Omental fat pad (tissue), 3 donors: ENCODE measurements at regions not wholly inside any gene's neighbourhood (a gene's known extent, or its start where the extent isn't known, plus 50 kb on each side); places are given as distances from the start of the nearest gene placed in this dataset.

Source experiments
- ATAC-seq: fragments of 150-250 bp; one replicate; pipeline ENCODE4 v1.9.1; 2016; ENCODE audit warnings: mild to moderate bottlenecking, moderate library complexity; ENCODE audit not compliant: low FRiP score
- DNase-seq: peaks from one replicate; pipeline ENCODE4 v3.0.0-alpha.2; 2019; ENCODE audit warnings: low spot score
- CTCF ChIP-seq, 3 donors: fragments of 450-650 bp; IDR thresholded peaks; one replicate each; pipeline ENCODE4 v1.5.1; 2016 to 2017; ENCODE audit warnings: antibody characterized with exemption in 3 of 3, mild to moderate bottlenecking in 3 of 3, moderate library complexity in 2 of 3

GRCh38 chr13:44662515-44662914 is 86.4 kb upstream of the TSC22D1 start:
- no peak for TF ChIP-seq CTCF (IDR thresholded peaks at IDR 0.05)
- DNase-seq (no peak), ATAC-seq (no peak)

- ATAC-seq (no peak), DNase-seq (no peak)
- TF ChIP-seq CTCF (IDR thresholded peaks at IDR 0.05), result no peak
Measured at GRCh38 chr13:44661936-44662335, 85.8 kb upstream of the TSC22D1 start.

GRCh38 chr13:44660050-44660449 is 83.9 kb upstream of the TSC22D1 start:
- ATAC-seq, result no peak
- no peak for DNase-seq
- no peak for TF ChIP-seq CTCF (IDR thresholded peaks at IDR 0.05)

GRCh38 chr13:44652962-44653660 is 77.0 kb upstream of the TSC22D1 start:
- TF ChIP-seq CTCF (IDR thresholded peaks at IDR 0.05), result no peak
- DNase-seq (no peak), ATAC-seq (no peak)

- no peak for ATAC-seq
- TF ChIP-seq CTCF (IDR thresholded peaks at IDR 0.05), result no peak
Measured at GRCh38 chr13:44652168-44652567, 76.0 kb upstream of the TSC22D1 start.

GRCh38 chr13:44651724-44652123 is 75.6 kb upstream of the TSC22D1 start:
- no peak for ATAC-seq
- TF ChIP-seq CTCF (IDR thresholded peaks at IDR 0.05), result no peak
- no peak for DNase-seq

More at GRCh38 chr13:44652168-44652567, 76.0 kb upstream of the TSC22D1 start:
- DNase-seq, result no peak

GRCh38 chr13:44651209-44651608 is 75.1 kb upstream of the TSC22D1 start:
- TF ChIP-seq CTCF (IDR thresholded peaks at IDR 0.05), result no peak
- ATAC-seq (no peak), DNase-seq (no peak)
